IMR-90 (cell line): ENCODE measurements at regions not wholly inside any gene's neighbourhood (a gene's known extent, or its start where the extent isn't known, plus 50 kb on each side); places are given as distances from the start of the nearest gene placed in this dataset.
"Not testable (repeated sequence)": the region's sequence is repeated elsewhere in the genome, so short reads cannot be mapped to it uniquely, and the experiment has no call there.

Experiments
- ATAC-seq: fragments of 200-7000 bp; cut with Tn5 transposase; 2 replicates; pipeline ENCODE4 v1.9.1; 2020; ENCODE audit warnings: low read depth, mild to moderate bottlenecking, moderate library complexity
- BruUV-seq: library from RNA; stranded (reverse); fragments of 400-500 nt; replicated peaks from 2 replicates; lab custom pipeline; 2021; lab: Mats Ljungman, UMichigan
- CTCF ChIA-PET: fragments of 300-600 bp; formaldehyde crosslinking; extraction: SDS; loops from one replicate; lab custom pipeline; 2021; ENCODE audit warnings: antibody characterized with exemption; lab: Yijun Ruan, JAX
- POLR2A ChIA-PET: fragments of 300-600 bp; sonication (Branson Sonifier 250); formaldehyde crosslinking; loops from one replicate; lab custom pipeline; 2022; ENCODE audit warnings: antibody characterized with exemption; ENCODE audit not compliant: unreplicated experiment; lab: Charles Lee
- DNase-seq: peaks from one replicate; pipeline ENCODE4 v3.0.0; 2013
- H2AFZ ChIP-seq: replicated peaks from 2 replicates; pipeline ENCODE3; 2013; ENCODE audit warnings: low read length, mild to moderate bottlenecking; ENCODE audit not compliant: poor library complexity
- H2AK5ac ChIP-seq: 2 replicates; pipeline ENCODE4 v1.6.1; 2013; ENCODE audit warnings: low read depth, low read length, inconsistent platforms
- H2AK9ac ChIP-seq: replicated peaks from 2 replicates; pipeline ENCODE3; 2013; ENCODE audit warnings: mild to moderate bottlenecking, low read depth, low read length, moderate library complexity; ENCODE audit not compliant: poor library complexity
- H2BK120ac ChIP-seq: 2 replicates; pipeline ENCODE4 v1.6.1; 2013; ENCODE audit warnings: low read depth, low read length, inconsistent platforms
- H2BK15ac ChIP-seq: 3 replicates; pipeline ENCODE4 v1.6.1; 2013; ENCODE audit warnings: low read depth, low read length, inconsistent platforms
- H2BK20ac ChIP-seq: 2 replicates; pipeline ENCODE4 v1.6.1; 2013; ENCODE audit warnings: low read depth, mild to moderate bottlenecking, inconsistent platforms, low read length, moderate library complexity
- H2BK5ac ChIP-seq: 2 replicates; pipeline ENCODE4 v1.6.1; 2013; ENCODE audit warnings: mild to moderate bottlenecking, low read depth, low read length, inconsistent platforms; ENCODE audit not compliant: poor library complexity, severe bottlenecking
- H3K14ac ChIP-seq: replicated peaks from 2 replicates; pipeline ENCODE4 v1.6.1; 2013; ENCODE audit warnings: low read depth, low read length, inconsistent platforms
- H3K18ac ChIP-seq: 2 replicates; pipeline ENCODE4 v1.6.1; 2013; ENCODE audit warnings: low read depth, low read length, control low read depth
- H3K23ac ChIP-seq: 2 replicates; pipeline ENCODE4 v1.6.1; 2013; ENCODE audit warnings: low read depth, low read length, inconsistent platforms
- H3K27ac ChIP-seq: 2 replicates; pipeline ENCODE4 v1.5.1; 2013; ENCODE audit warnings: mild to moderate bottlenecking, control low read depth, low read length; ENCODE audit not compliant: insufficient read depth
- H3K27me3 ChIP-seq: 2 replicates; pipeline ENCODE4 v1.6.1; 2013; ENCODE audit warnings: low read length; ENCODE audit not compliant: control insufficient read depth, insufficient read depth
- H3K36me3 ChIP-seq: 2 replicates; pipeline ENCODE4 v1.6.1; 2013; ENCODE audit warnings: low read length, mixed read lengths; ENCODE audit not compliant: control insufficient read depth, insufficient read depth
- H3K4ac ChIP-seq: 2 replicates; pipeline ENCODE4 v1.6.1; 2013; ENCODE audit warnings: low read depth, low read length, inconsistent platforms
- H3K4me1 ChIP-seq: 2 replicates; pipeline ENCODE4 v1.6.1; 2013; ENCODE audit warnings: low read length, mixed read lengths; ENCODE audit not compliant: control insufficient read depth, insufficient read depth
- H3K4me2 ChIP-seq: 2 replicates; pipeline ENCODE4 v1.6.1; 2013; ENCODE audit warnings: low read depth, mild to moderate bottlenecking, control low read depth, low read length, moderate library complexity
- H3K4me3 ChIP-seq: 2 replicates; pipeline ENCODE4 v1.5.1; 2013; ENCODE audit warnings: low read depth, mild to moderate bottlenecking, control low read depth, low read length, moderate library complexity; ENCODE audit not compliant: insufficient read depth
- H3K56ac ChIP-seq: 2 replicates; pipeline ENCODE4 v1.6.1; 2013; ENCODE audit warnings: low read length, inconsistent platforms; ENCODE audit not compliant: insufficient read depth; ENCODE audit errors: extremely low read depth
- H3K79me1 ChIP-seq, 2 experiments: 2 replicates each; pipeline ENCODE4 v1.6.1; 2013; ENCODE audit warnings: low read length in 2 of 2, inconsistent platforms in 1 of 2, low read depth in 1 of 2
- H3K9ac ChIP-seq: 2 replicates; pipeline ENCODE4 v1.6.1; 2013; ENCODE audit warnings: low read depth, low read length, control low read depth
- H3K9me1 ChIP-seq: 2 replicates; pipeline ENCODE4 v1.6.1; 2013; ENCODE audit warnings: low read length, inconsistent platforms; ENCODE audit not compliant: insufficient read depth
- H3K9me3 ChIP-seq: 2 replicates; pipeline ENCODE4 v1.6.1; 2013; ENCODE audit warnings: low read length; ENCODE audit not compliant: control insufficient read depth, insufficient read depth
- H4K20me1 ChIP-seq: 2 replicates; pipeline ENCODE4 v1.6.1; 2013; ENCODE audit warnings: low read length, inconsistent platforms; ENCODE audit not compliant: insufficient read depth
- H4K5ac ChIP-seq: 2 replicates; pipeline ENCODE4 v1.6.1; 2013; ENCODE audit warnings: mild to moderate bottlenecking, low read depth, low read length, control low read depth
- H4K8ac ChIP-seq, 2 experiments: 2 replicates each; pipeline ENCODE4 v1.6.1; 2013; ENCODE audit warnings: low read depth in 2 of 2, low read length in 2 of 2, control low read depth in 1 of 2, inconsistent platforms in 1 of 2
- H4K91ac ChIP-seq: 2 replicates; pipeline ENCODE4 v1.6.1; 2013; ENCODE audit warnings: low read depth, low read length, inconsistent platforms; ENCODE audit not compliant: insufficient read depth
- WGBS, 2 experiments: methylation state at CpG; one replicate each; pipeline versions ENCODE4 v1.1.5 to v1.1.7; 2013; ENCODE audit warnings: missing lambda C conversion rate in 2 of 2; ENCODE audit not compliant: insufficient read length in 1 of 2; ENCODE audit errors: extremely low coverage in 2 of 2; 5-methylcytosine and 5-hydroxymethylcytosine counted together
- dilution Hi-C: fragments of 300-500 bp; cut with HindIII; formaldehyde crosslinking; loops from one replicate; pipeline ENCODE4 v1.14.3; 2018; ENCODE audit warnings: low sequenced_read_pairs; ENCODE audit not compliant: unreplicated experiment
- in situ Hi-C: fragments of 300-500 bp; cut with MboI; formaldehyde crosslinking; loops from 3 replicates; pipeline ENCODE4 v1.14.3; 2019; ENCODE audit warnings: low sequenced_read_pairs, inconsistent platforms, mixed read lengths
- intact Hi-C: fragments of 100-400 bp; cut with micrococcal nuclease; formaldehyde crosslinking; loops from 2 replicates; pipeline ENCODE4 v1.10.0; 2022

DNA sequence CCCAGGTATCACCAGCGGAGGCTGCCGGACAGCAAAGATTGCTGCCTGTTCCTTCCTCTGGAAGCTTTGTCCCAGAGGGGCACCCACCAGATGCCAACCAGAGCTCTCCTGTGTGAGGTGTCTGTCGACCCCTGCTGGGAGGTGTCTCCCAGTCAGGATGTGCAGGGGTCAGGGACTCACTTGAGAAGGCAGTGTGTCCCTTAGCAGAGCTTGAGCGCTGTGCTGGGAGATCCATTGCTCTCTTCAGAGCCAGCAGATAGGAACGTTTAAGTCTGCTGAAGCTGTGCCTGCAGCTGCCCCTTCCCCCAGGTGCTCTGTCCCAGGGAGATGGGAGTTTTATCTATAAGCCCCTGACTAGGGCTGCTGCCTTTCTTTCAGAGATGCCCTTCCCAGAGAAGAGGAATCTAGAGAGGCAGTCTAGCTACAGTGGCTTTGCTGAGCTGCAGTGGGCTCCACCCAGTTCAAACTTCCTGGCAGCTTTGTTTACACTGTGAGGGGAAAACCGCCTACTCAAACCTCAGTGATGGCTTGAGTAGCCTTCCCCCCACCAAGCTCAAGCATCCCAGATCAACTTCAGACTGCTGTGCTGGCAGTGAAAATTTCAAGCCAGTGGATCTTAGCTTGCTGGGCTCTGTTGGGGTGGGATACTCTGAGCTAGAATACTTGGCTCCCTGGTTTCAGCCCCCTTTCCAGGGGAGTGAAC is 253.7 kb downstream of the SPATA31A6 start:
- intact Hi-C loops, H2BK15ac ChIP-seq, H4K20me1 ChIP-seq, H3K9me3 ChIP-seq, dilution Hi-C loops, H2AFZ ChIP-seq, H3K4ac ChIP-seq, H2BK20ac ChIP-seq, H4K5ac ChIP-seq, H3K4me2 ChIP-seq, CTCF ChIA-PET, H3K36me3 ChIP-seq, H3K9me1 ChIP-seq, H3K27ac ChIP-seq, H3K9ac ChIP-seq, in situ Hi-C loops, H2BK5ac ChIP-seq, H3K23ac ChIP-seq, H2AK9ac ChIP-seq, H4K91ac ChIP-seq, H3K4me1 ChIP-seq, BruUV-seq, H3K18ac ChIP-seq, H3K27me3 ChIP-seq, H3K14ac ChIP-seq, H3K79me1 ChIP-seq, H2AK5ac ChIP-seq, POLR2A ChIA-PET, DNase-seq, H3K56ac ChIP-seq, H3K4me3 ChIP-seq: not testable (repeated sequence)
- ATAC-seq = peak; percentile 90
- WGBS, 2 experiments = no CpG with 5 or more reads among the region's 6 CpGs
- Histone ChIP-seq H2BK120ac (peak overlapping the region; percentile 54; the same call in 1 of the 2 replicates), H4K8ac (peak overlapping the region in 1 of 2 experiments; percentile 49; a peak in 1 of 4 replicates)

DNA sequence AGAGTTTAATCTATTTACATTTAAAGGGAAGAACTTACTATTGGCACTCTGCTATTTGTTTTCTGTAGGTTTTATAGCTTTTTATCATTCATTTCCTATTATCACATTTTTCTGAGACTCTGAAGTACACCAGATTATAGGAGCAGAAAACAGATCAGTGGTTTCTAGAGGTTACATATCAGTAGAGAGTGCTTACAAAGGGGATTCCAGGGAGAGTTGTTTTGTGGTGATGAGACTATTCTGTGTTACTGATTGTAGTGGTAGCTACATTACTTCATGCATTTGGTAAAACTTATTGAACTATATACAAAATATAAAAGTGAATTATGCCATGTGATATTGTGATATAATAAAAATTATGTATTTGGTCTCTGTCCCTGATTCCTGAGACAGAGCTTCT is 259.2 kb downstream of the SPATA31A6 start:
- H2BK5ac ChIP-seq, H3K79me1 ChIP-seq, H4K91ac ChIP-seq, H3K27me3 ChIP-seq, POLR2A ChIA-PET, H3K36me3 ChIP-seq, H2AFZ ChIP-seq, H3K4ac ChIP-seq, H2AK9ac ChIP-seq, H3K4me2 ChIP-seq, H2BK20ac ChIP-seq, H3K9me1 ChIP-seq, H2BK15ac ChIP-seq, H3K27ac ChIP-seq, H4K8ac ChIP-seq, intact Hi-C loops, H2BK120ac ChIP-seq, dilution Hi-C loops, H4K20me1 ChIP-seq, DNase-seq, H2AK5ac ChIP-seq, H4K5ac ChIP-seq, H3K4me1 ChIP-seq, H3K4me3 ChIP-seq, H3K9me3 ChIP-seq, H3K14ac ChIP-seq, H3K9ac ChIP-seq, BruUV-seq, H3K18ac ChIP-seq, CTCF ChIA-PET, H3K23ac ChIP-seq, H3K56ac ChIP-seq, in situ Hi-C loops: not testable (repeated sequence)
- peak; percentile 68 for ATAC-seq
